ENCODE measurements at regions not wholly inside any gene's neighbourhood (a gene's known extent, or its start where the extent isn't known, plus 50 kb on each side); places are given as distances from the start of the nearest gene placed in this dataset.

DNA sequence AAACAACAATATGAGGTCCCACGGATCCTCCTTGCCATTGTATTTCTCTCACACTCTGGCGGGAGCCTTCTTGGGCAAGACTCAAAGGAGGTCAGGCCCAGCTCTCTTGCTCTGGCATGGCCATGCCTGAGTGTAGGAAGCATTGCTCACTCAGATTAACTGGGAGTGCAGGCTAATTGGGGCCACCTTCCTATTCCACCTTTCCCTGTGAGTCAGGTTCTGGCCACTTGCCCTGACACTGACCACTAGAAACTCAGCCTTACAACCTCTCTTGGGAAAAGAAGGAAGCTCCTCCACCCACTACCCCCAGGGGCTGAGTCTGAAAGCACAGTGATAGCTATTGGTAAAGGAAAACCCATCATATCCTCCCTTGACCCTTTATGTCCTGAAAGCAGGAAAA is 121.8 kb upstream of the NTM start:
- Mint-ChIP-seq H3K4me3 (no peak overlapping the region), H3K9me3 (peaks cover 0 to 6% (median 0%) of the 10 kb centered on the region in 8 donors), H3K36me3 (no peaks in the 10 kb centered on the region), H3K27ac (no peak overlapping the region), H3K4me1 (no peaks in the 10 kb centered on the region), H3K27me3 (peaks cover 2 to 7% of the 10 kb centered on the region in 2 donors)
- Histone ChIP-seq H3K4me3 (ENCODE audit: low read length in 2 of 2) (no peak overlapping the region), H3K27me3 (ENCODE audit: insufficient read depth, low read length) (no peaks in the 10 kb centered on the region), H3K27ac (ENCODE audit: low read depth, low read length) (no peak overlapping the region), H3K9me3 (ENCODE audit: control insufficient read depth in 1 of 2, low read length in 2 of 2) (no peaks in the 10 kb centered on the region), H3K4me1 (ENCODE audit: insufficient read depth, low read length) (no peaks in the 10 kb centered on the region), H3K36me3 (ENCODE audit: insufficient read depth, low read length) (no peaks in the 10 kb centered on the region)
- no peak for DNase-seq
- intact Hi-C loops (cut with micrococcal nuclease), result no loop called here
- POLR2A ChIA-PET (ENCODE audit: partially characterized antibody), result no interaction called here
- CTCF ChIA-PET (ENCODE audit: partially characterized antibody), result no interaction called here

DNA sequence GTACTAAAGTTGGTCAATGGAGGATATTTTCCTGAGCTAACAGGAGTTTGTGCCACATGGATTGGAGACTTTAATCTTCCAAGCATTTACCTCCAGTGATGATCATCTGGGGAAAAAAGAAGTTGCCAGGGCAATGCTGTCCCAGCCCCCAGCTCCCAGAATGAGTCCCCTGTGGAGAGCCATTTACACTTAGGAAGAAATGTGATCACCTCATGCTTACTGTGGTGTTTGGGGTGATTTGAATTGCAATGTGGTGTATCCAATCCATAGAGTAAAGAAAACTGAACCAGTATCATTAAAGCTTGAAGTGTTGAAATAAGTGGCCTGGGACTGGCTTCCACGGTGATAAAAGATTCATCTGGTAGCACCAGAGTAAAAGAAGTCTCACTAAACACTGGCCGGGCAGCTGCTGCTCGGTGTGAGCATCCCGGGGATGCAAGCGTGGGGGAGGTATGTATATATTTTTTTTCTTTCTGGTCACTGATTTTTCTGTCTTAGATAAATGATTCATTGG is 117.2 kb upstream of the NTM start:
- ChIA-PET CTCF (ENCODE audit: partially characterized antibody) (no interaction called here), POLR2A (ENCODE audit: partially characterized antibody) (no interaction called here)
- Mint-ChIP-seq H3K27me3 (peaks cover 0 to 7% of the 10 kb centered on the region in 2 donors), H3K9me3 (peaks cover 0 to 4% (median 0%) of the 10 kb centered on the region in 8 donors), H3K4me3 (no peak overlapping the region), H3K36me3 (no peaks in the 10 kb centered on the region), H3K4me1 (no peaks in the 10 kb centered on the region), H3K27ac (no peak overlapping the region)
- intact Hi-C loops (cut with micrococcal nuclease), result no loop called here
- DNase-seq, result no peak
- Histone ChIP-seq H3K27ac (ENCODE audit: low read depth, low read length) (no peak overlapping the region), H3K4me3 (ENCODE audit: low read length in 2 of 2) (no peak overlapping the region), H3K4me1 (ENCODE audit: insufficient read depth, low read length) (no peaks in the 10 kb centered on the region), H3K27me3 (ENCODE audit: insufficient read depth, low read length) (no peaks in the 10 kb centered on the region), H3K36me3 (ENCODE audit: insufficient read depth, low read length) (no peaks in the 10 kb centered on the region), H3K9me3 (ENCODE audit: control insufficient read depth in 1 of 2, low read length in 2 of 2) (no peaks in the 10 kb centered on the region)

DNA sequence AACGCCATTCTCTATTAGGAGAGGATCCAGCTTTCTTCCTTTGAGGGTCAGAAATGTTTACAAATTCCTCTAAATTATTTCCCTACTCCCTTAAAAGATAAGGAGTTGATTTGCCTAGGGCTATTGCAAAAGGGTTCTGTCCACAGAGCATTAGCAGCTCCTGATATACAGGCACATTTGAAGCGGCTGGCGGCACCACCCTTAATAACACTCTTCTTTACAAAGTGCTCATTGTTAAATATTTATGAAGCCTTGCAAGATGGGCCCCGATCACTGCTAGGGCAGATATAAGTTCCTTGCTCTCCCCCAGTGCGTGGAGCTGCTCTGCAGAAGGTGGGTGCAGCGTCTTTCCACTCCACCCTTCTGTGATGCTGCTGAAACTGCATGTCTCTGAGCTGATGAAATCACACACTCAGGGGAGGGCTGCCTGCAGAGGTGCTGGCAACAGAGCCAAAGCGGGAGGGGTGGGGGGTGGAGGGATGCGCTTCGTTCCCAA is 116.7 kb upstream of the NTM start:
- DNase-seq, result no peak
- no peaks in the 10 kb centered on the region for H3K36me3 Mint-ChIP-seq
- intact Hi-C loops (cut with micrococcal nuclease), result no loop called here
- CTCF ChIA-PET (ENCODE audit: partially characterized antibody), result no interaction called here
- no peaks in the 10 kb centered on the region for H3K36me3 ChIP-seq (ENCODE audit: insufficient read depth, low read length)
- H3K4me1 Mint-ChIP-seq, result no peaks in the 10 kb centered on the region
- H3K4me1 ChIP-seq (ENCODE audit: insufficient read depth, low read length), result no peaks in the 10 kb centered on the region
- no peaks in the 10 kb centered on the region for H3K9me3 ChIP-seq (ENCODE audit: control insufficient read depth in 1 of 2, low read length in 2 of 2)
- peaks cover 0 to 7% of the 10 kb centered on the region in 2 donors for H3K27me3 Mint-ChIP-seq
- H3K27ac ChIP-seq (ENCODE audit: low read depth, low read length), result no peak overlapping the region
- peaks cover 0 to 4% (median 0%) of the 10 kb centered on the region in 8 donors for H3K9me3 Mint-ChIP-seq
- H3K27ac Mint-ChIP-seq, result no peak overlapping the region
- POLR2A ChIA-PET (ENCODE audit: partially characterized antibody), result no interaction called here
- no peak overlapping the region for H3K4me3 Mint-ChIP-seq
- H3K4me3 ChIP-seq (ENCODE audit: low read length in 2 of 2), result no peak overlapping the region
- no peaks in the 10 kb centered on the region for H3K27me3 ChIP-seq (ENCODE audit: insufficient read depth, low read length)

DNA sequence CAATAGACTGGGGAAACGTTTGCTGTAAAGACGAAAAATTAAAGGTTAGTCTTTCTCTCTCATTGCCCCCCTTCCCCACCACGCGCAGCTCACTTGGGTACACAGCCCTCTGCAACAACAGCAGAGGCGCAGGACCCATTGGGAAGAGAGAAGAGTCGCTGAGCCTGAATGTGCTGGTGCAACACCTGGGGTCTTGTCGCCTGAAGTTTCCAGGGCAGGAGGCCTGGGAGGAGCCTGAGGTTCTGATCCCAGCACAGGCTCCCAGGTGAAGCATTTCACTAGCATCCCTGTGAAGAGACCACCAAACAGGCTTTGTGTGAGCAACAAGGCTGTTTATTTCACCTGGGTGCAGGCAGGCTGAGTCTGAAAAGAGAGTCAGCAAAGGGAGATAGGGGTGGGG is 116.2 kb upstream of the NTM start:
- Histone ChIP-seq H3K9me3 (ENCODE audit: control insufficient read depth in 1 of 2, low read length in 2 of 2) (no peaks in the 10 kb centered on the region), H3K4me3 (ENCODE audit: low read length in 2 of 2) (no peak overlapping the region), H3K36me3 (ENCODE audit: insufficient read depth, low read length) (no peaks in the 10 kb centered on the region), H3K27ac (ENCODE audit: low read depth, low read length) (no peak overlapping the region), H3K27me3 (ENCODE audit: insufficient read depth, low read length) (no peaks in the 10 kb centered on the region), H3K4me1 (ENCODE audit: insufficient read depth, low read length) (no peaks in the 10 kb centered on the region)
- ChIA-PET POLR2A (ENCODE audit: partially characterized antibody) (no interaction called here), CTCF (ENCODE audit: partially characterized antibody) (no interaction called here)
- Mint-ChIP-seq H3K27me3 (peaks cover 0 to 7% of the 10 kb centered on the region in 2 donors), H3K4me3 (no peak overlapping the region), H3K27ac (no peak overlapping the region), H3K9me3 (peaks cover 0 to 4% (median 0%) of the 10 kb centered on the region in 8 donors), H3K4me1 (no peaks in the 10 kb centered on the region), H3K36me3 (no peaks in the 10 kb centered on the region)
- no peak for DNase-seq
- intact Hi-C loops (cut with micrococcal nuclease), result no loop called here

- CTCF ChIA-PET (ENCODE audit: partially characterized antibody), result no interaction called here
- H3K27ac Mint-ChIP-seq, result no peak overlapping the region
- intact Hi-C loops (cut with micrococcal nuclease), result no loop called here
Observed at GRCh38 chr11:131274233-131274632, 96.2 kb upstream of the NTM start.

DNA sequence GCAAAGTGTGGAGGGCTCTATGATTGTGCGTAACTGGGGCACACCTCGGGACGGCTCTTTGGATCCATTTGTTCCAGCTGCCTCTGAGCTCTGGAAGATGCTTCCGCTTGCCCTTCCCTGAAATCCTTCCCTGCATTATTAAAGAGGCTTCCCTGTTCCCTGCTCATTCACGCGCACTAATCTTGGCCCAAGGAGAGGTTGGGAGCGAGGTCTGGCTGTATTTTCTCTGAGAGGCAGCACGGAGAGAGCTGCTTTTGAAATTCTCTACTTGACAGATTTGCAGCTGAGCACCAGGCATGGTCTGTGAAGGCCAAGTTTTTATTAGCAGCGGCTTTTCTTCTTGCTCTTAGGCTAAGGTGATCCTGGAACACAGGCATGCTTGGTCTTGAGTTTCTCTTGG is 94.8 kb upstream of the NTM start:
- Mint-ChIP-seq H3K27me3 (no peaks in the 10 kb centered on the region), H3K4me1 (no peaks in the 10 kb centered on the region), H3K27ac (no peak overlapping the region), H3K36me3 (no peaks in the 10 kb centered on the region), H3K4me3 (no peak overlapping the region), H3K9me3 (peaks cover 0 to 13% (median 6%) of the 10 kb centered on the region in 8 donors)
- ChIA-PET POLR2A (ENCODE audit: partially characterized antibody) (no interaction called here), CTCF (ENCODE audit: partially characterized antibody) (no interaction called here)
- Histone ChIP-seq H3K4me3 (ENCODE audit: low read length in 2 of 2) (no peak overlapping the region), H3K27me3 (ENCODE audit: insufficient read depth, low read length) (no peaks in the 10 kb centered on the region), H3K9me3 (ENCODE audit: control insufficient read depth in 1 of 2, low read length in 2 of 2) (no peaks in the 10 kb centered on the region), H3K4me1 (ENCODE audit: insufficient read depth, low read length) (no peaks in the 10 kb centered on the region), H3K36me3 (ENCODE audit: insufficient read depth, low read length) (no peaks in the 10 kb centered on the region), H3K27ac (ENCODE audit: low read depth, low read length) (no peak overlapping the region)
- no peak for DNase-seq
- intact Hi-C loops (cut with micrococcal nuclease), result no loop called here

More at GRCh38 chr11:131274233-131274632, 96.2 kb upstream of the NTM start:
- no peak overlapping the region for H3K4me3 Mint-ChIP-seq
- DNase-seq, result no peak
- no peaks in the 10 kb centered on the region for H3K27me3 Mint-ChIP-seq
- H3K36me3 ChIP-seq (ENCODE audit: insufficient read depth, low read length), result no peaks in the 10 kb centered on the region
- H3K4me1 ChIP-seq (ENCODE audit: insufficient read depth, low read length), result no peaks in the 10 kb centered on the region
- H3K27me3 ChIP-seq (ENCODE audit: insufficient read depth, low read length), result no peaks in the 10 kb centered on the region
- no peak overlapping the region for H3K4me3 ChIP-seq (ENCODE audit: low read length in 2 of 2)
- peaks cover 3 to 17% (median 7%) of the 10 kb centered on the region in 8 donors for H3K9me3 Mint-ChIP-seq
- POLR2A ChIA-PET (ENCODE audit: partially characterized antibody), result no interaction called here
- no peaks in the 10 kb centered on the region for H3K9me3 ChIP-seq (ENCODE audit: control insufficient read depth in 1 of 2, low read length in 2 of 2)
- no peaks in the 10 kb centered on the region for H3K36me3 Mint-ChIP-seq
- H3K27ac ChIP-seq (ENCODE audit: low read depth, low read length), result no peak overlapping the region
- no peaks in the 10 kb centered on the region for H3K4me1 Mint-ChIP-seq

GRCh38 chr11:131278472-131278871 is 91.9 kb upstream of the NTM start:
- CTCF ChIA-PET (ENCODE audit: partially characterized antibody), result no interaction called here
- Histone ChIP-seq H3K27ac (ENCODE audit: low read depth, low read length) (no peak overlapping the region), H3K9me3 (ENCODE audit: control insufficient read depth in 1 of 2, low read length in 2 of 2) (no peaks in the 10 kb centered on the region), H3K36me3 (ENCODE audit: insufficient read depth, low read length) (no peaks in the 10 kb centered on the region), H3K4me3 (ENCODE audit: low read length in 2 of 2) (no peak overlapping the region), H3K27me3 (ENCODE audit: insufficient read depth, low read length) (no peaks in the 10 kb centered on the region), H3K4me1 (ENCODE audit: insufficient read depth, low read length) (no peaks in the 10 kb centered on the region)
- no peaks in the 10 kb centered on the region for H3K4me1 Mint-ChIP-seq
- no peak overlapping the region for H3K27ac Mint-ChIP-seq
- no peaks in the 10 kb centered on the region for H3K36me3 Mint-ChIP-seq
- H3K27me3 Mint-ChIP-seq, result no peaks in the 10 kb centered on the region
- DNase-seq, result no peak
- POLR2A ChIA-PET (ENCODE audit: partially characterized antibody), result no interaction called here
- peaks cover 0 to 4% (median 0%) of the 10 kb centered on the region in 8 donors for H3K9me3 Mint-ChIP-seq
- intact Hi-C loops (cut with micrococcal nuclease), result no loop called here
- H3K4me3 Mint-ChIP-seq, result no peak overlapping the region
